IPS DF 6.9 (cell line): ENCODE measurements at regions not wholly inside any gene's neighbourhood (a gene's known extent, or its start where the extent isn't known, plus 50 kb on each side); places are given as distances from the start of the nearest gene placed in this dataset.

ENCODE experiments used
- DNase-seq: peaks from one replicate; pipeline ENCODE4 v3.0.0-alpha.2; 2013; ENCODE audit warnings: low read depth, low spot score
- H3K27ac ChIP-seq: one replicate; pipeline ENCODE4 v1.5.1; 2013; ENCODE audit warnings: low read length, control low read depth
- H3K27me3 ChIP-seq: 2 replicates; pipeline ENCODE4 v1.6.1; 2013; ENCODE audit warnings: mild to moderate bottlenecking, low read length; ENCODE audit not compliant: control insufficient read depth, insufficient read depth
- H3K36me3 ChIP-seq: 2 replicates; pipeline ENCODE4 v1.6.1; 2013; ENCODE audit warnings: low read length; ENCODE audit not compliant: control insufficient read depth, insufficient read depth
- H3K4me1 ChIP-seq: 2 replicates; pipeline ENCODE4 v1.6.1; 2013; ENCODE audit warnings: low read length; ENCODE audit not compliant: control insufficient read depth, insufficient read depth
- H3K4me3 ChIP-seq: 2 replicates; pipeline ENCODE4 v1.5.1; 2013; ENCODE audit warnings: mild to moderate bottlenecking, low read length
- H3K9me3 ChIP-seq: 2 replicates; pipeline ENCODE4 v1.6.1; 2013; ENCODE audit warnings: low read length, inconsistent platforms; ENCODE audit not compliant: control insufficient read depth, insufficient read depth
- WGBS: extraction: QIAGEN DNeasy Blood & Tissue Kit; methylation state at CpG from one replicate; pipeline ENCODE4 v1.1.7; 2013; ENCODE audit warnings: mixed read lengths, missing lambda C conversion rate; ENCODE audit not compliant: insufficient read length, insufficient coverage; 5-methylcytosine and 5-hydroxymethylcytosine counted together

DNA sequence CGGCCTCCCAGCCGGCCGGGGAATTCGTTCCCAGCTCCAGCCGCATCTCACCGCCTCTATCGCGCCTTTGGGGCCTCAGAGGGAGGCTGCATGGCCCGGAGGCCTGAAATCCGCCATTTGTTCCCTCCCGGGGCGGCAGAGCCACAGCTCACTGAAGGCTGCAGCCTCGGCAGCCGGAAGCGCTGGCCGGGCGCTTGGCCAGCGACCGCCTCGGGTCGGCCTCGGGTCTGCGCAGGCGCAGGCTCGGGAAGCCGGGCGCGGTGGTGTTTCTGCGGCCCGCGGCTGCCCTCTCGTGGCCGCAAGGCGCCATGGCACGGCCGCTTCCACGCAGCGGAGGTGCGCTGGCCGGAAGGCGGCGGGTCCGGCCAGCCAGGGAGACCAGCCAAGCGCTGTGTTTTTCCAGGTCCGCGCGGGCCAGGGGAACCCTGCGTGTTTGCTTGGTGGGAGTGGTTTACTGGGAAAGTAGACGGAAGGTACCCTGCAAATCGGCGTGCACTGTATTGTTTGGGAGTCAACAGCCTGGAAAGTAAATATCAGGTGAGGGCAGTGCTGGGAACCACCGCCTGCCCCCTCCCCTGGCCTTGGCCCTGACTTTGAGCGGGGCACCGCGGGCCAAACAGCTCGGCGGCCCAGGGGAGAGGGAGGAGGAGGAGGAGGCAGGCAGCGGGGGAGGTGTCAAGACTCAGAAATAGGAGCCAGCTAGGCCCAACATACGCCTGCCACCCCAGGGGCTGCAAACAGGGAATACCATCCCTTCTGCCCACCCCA lies 52.7 kb upstream of the CD34 start:
- Histone ChIP-seq H3K4me1 (peaks cover 3% of the 10 kb centered on the region; the same call in 1 of the 2 replicates), H3K4me3 (peak overlapping the region; percentile 54; the same call in 1 of the 2 replicates), H3K27me3 (peaks cover 19% of the 10 kb centered on the region), H3K27ac (no peak overlapping the region), H3K9me3 (no peaks in the 10 kb centered on the region), H3K36me3 (no peaks in the 10 kb centered on the region)
- no CpG with 5 or more reads among the region's 59 CpGs for WGBS
- DNase-seq = peak; percentile 64

GRCh38 chr1:207962716-207963426 lies 51.9 kb upstream of the CD34 start:
- H3K9me3 ChIP-seq = no peaks in the 10 kb centered on the region
- peak overlapping the region; percentile 54; the same call in 1 of the 2 replicates for H3K4me3 ChIP-seq
- peaks cover 3% of the 10 kb centered on the region; the same call in 1 of the 2 replicates for H3K4me1 ChIP-seq
- no peak overlapping the region for H3K27ac ChIP-seq
- DNase-seq = peak; percentile 9
- H3K36me3 ChIP-seq = no peaks in the 10 kb centered on the region
- WGBS = no CpG with 5 or more reads among the region's 32 CpGs
- peaks cover 27% of the 10 kb centered on the region for H3K27me3 ChIP-seq
